ENCODE measurements at regions not wholly inside any gene's neighbourhood (a gene's known extent, or its start where the extent isn't known, plus 50 kb on each side); places are given as distances from the start of the nearest gene placed in this dataset.

- Histone ChIP-seq H3K27me3 (no peaks in the 10 kb centered on the region), H3K27ac (no peak overlapping the region), H3K4me3 (no peak overlapping the region), H3K9me3 (no peaks in the 10 kb centered on the region), H3K36me3 (no peaks in the 10 kb centered on the region), H3K4me1 (no peaks in the 10 kb centered on the region)
- TF ChIP-seq, protein P1, sequence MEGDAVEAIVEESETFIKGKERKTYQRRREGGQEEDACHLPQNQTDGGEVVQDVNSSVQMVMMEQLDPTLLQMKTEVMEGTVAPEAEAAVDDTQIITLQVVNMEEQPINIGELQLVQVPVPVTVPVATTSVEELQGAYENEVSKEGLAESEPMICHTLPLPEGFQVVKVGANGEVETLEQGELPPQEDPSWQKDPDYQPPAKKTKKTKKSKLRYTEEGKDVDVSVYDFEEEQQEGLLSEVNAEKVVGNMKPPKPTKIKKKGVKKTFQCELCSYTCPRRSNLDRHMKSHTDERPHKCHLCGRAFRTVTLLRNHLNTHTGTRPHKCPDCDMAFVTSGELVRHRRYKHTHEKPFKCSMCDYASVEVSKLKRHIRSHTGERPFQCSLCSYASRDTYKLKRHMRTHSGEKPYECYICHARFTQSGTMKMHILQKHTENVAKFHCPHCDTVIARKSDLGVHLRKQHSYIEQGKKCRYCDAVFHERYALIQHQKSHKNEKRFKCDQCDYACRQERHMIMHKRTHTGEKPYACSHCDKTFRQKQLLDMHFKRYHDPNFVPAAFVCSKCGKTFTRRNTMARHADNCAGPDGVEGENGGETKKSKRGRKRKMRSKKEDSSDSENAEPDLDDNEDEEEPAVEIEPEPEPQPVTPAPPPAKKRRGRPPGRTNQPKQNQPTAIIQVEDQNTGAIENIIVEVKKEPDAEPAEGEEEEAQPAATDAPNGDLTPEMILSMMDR (IDR thresholded peaks at IDR 0.05 in 4 of 5, conservative IDR thresholded peaks at IDR 0.05 in 1 of 5), result no peak
- TF ChIP-seq POLR2A (IDR thresholded peaks at IDR 0.05), result no peak
- in situ Hi-C loops (cut with MboI; ENCODE audit: low sequenced_read_pairs in 4 of 4), result no loop called here
- no peak for DNase-seq
- intact Hi-C loops (cut with DNase I; ENCODE audit: low total_unique reads), result no loop called here
- ATAC-seq, result no peak
Observed at GRCh38 chr9:99746406-99746805, 75.3 kb upstream of the NR4A3 start.

- in situ Hi-C loops (cut with MboI; ENCODE audit: low sequenced_read_pairs in 4 of 4) (no loop called here), intact Hi-C loops (cut with DNase I; ENCODE audit: low total_unique reads) (no loop called here)
- H3K27me3 ChIP-seq, result no peaks in the 10 kb centered on the region
- no peaks in the 10 kb centered on the region for H3K4me1 ChIP-seq
- DNase-seq (no peak), ATAC-seq (no peak)
- TF ChIP-seq, protein P1 (IDR thresholded peaks at IDR 0.05 in 4 of 5, conservative IDR thresholded peaks at IDR 0.05 in 1 of 5), result no peak
- no peak for TF ChIP-seq POLR2A (IDR thresholded peaks at IDR 0.05)
- H3K27ac ChIP-seq, result no peak overlapping the region
- no peak overlapping the region for H3K4me3 ChIP-seq
- no peaks in the 10 kb centered on the region for H3K36me3 ChIP-seq
- no peaks in the 10 kb centered on the region for H3K9me3 ChIP-seq
Observed at GRCh38 chr9:99748266-99748665, 73.4 kb upstream of the NR4A3 start.

GRCh38 chr9:99748676-99749075 lies 73.0 kb upstream of the NR4A3 start:
- no peak for ATAC-seq
- H3K36me3 ChIP-seq, result no peaks in the 10 kb centered on the region
- DNase-seq, result no peak
- no peak for TF ChIP-seq POLR2A (IDR thresholded peaks at IDR 0.05)
- TF ChIP-seq, protein P1 (IDR thresholded peaks at IDR 0.05 in 4 of 5, conservative IDR thresholded peaks at IDR 0.05 in 1 of 5), result no peak
- intact Hi-C loops (cut with DNase I; ENCODE audit: low total_unique reads) (no loop called here), in situ Hi-C loops (cut with MboI; ENCODE audit: low sequenced_read_pairs in 4 of 4) (no loop called here)
- no peaks in the 10 kb centered on the region for H3K27me3 ChIP-seq
- H3K4me1 ChIP-seq, result no peaks in the 10 kb centered on the region
- H3K9me3 ChIP-seq, result no peaks in the 10 kb centered on the region
- no peak overlapping the region for H3K4me3 ChIP-seq
- no peak overlapping the region for H3K27ac ChIP-seq

DNA sequence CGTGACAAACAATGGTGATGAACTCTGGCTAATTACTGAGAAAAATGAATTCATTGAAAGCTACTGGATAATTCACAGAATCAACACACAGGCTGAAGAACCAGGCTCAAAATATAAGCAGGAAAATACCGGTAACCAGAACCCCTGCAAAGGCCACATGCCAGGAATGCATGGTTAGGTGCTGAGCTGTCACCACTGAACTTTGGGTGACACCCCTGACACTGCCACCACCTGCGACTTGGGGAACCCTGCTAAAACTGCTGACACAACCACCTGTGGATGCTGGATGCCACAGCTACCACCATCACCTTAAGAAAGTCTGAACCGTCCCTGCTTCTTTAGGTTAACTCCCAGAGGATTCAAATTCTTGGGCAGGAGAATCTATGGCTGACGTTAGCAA lies 72.0 kb upstream of the NR4A3 start:
- Histone ChIP-seq H3K4me1 (no peaks in the 10 kb centered on the region), H3K27ac (no peak overlapping the region), H3K36me3 (no peaks in the 10 kb centered on the region), H3K27me3 (no peaks in the 10 kb centered on the region), H3K9me3 (no peaks in the 10 kb centered on the region), H3K4me3 (no peak overlapping the region)
- DNase-seq (no peak), ATAC-seq (no peak)
- in situ Hi-C loops (cut with MboI; ENCODE audit: low sequenced_read_pairs in 4 of 4), result loop anchor here in 1 of 4 donors (25.0 kb wide), 1 partner anchor 87 kb away; no protein-coding TSS in a partner anchor
- TF ChIP-seq, protein P1 (IDR thresholded peaks at IDR 0.05 in 4 of 5, conservative IDR thresholded peaks at IDR 0.05 in 1 of 5), result no peak
- no peak for TF ChIP-seq POLR2A (IDR thresholded peaks at IDR 0.05)
- intact Hi-C loops (cut with DNase I; ENCODE audit: low total_unique reads), result no loop called here

GRCh38 chr9:99750526-99750925 lies 71.2 kb upstream of the NR4A3 start:
- no peak for TF ChIP-seq POLR2A (IDR thresholded peaks at IDR 0.05)
- TF ChIP-seq, protein P1 (IDR thresholded peaks at IDR 0.05 in 4 of 5, conservative IDR thresholded peaks at IDR 0.05 in 1 of 5), result no peak
- Histone ChIP-seq H3K9me3 (no peaks in the 10 kb centered on the region), H3K27ac (no peak overlapping the region), H3K4me3 (no peak overlapping the region), H3K36me3 (no peaks in the 10 kb centered on the region), H3K27me3 (no peaks in the 10 kb centered on the region), H3K4me1 (no peaks in the 10 kb centered on the region)
- ATAC-seq (no peak), DNase-seq (no peak)
- in situ Hi-C loops (cut with MboI; ENCODE audit: low sequenced_read_pairs in 4 of 4), result loop anchor here in 1 of 4 donors (25.0 kb wide), 1 partner anchor 88 kb away; no protein-coding TSS in a partner anchor
- intact Hi-C loops (cut with DNase I; ENCODE audit: low total_unique reads), result no loop called here
